Fibroblast of villous mesenchyme (primary cell): ENCODE measurements at regions not wholly inside any gene's neighbourhood (a gene's known extent, or its start where the extent isn't known, plus 50 kb on each side); places are given as distances from the start of the nearest gene placed in this dataset.

Source experiments
- DNase-seq: peaks from one replicate; pipeline ENCODE4 v3.0.0-alpha.2; 2010; ENCODE audit warnings: low read depth
- H3K4me3 ChIP-seq: 2 replicates; pipeline ENCODE4 v1.5.1; 2011; ENCODE audit warnings: low read depth, mild to moderate bottlenecking, low read length
- TF ChIP-seq, protein P1 (sequence below): IDR thresholded peaks from 2 replicates; pipeline ENCODE4 v1.5.1; 2012; ENCODE audit warnings: low read depth, mild to moderate bottlenecking, low read length; ENCODE audit not compliant: insufficient read depth

DNA sequence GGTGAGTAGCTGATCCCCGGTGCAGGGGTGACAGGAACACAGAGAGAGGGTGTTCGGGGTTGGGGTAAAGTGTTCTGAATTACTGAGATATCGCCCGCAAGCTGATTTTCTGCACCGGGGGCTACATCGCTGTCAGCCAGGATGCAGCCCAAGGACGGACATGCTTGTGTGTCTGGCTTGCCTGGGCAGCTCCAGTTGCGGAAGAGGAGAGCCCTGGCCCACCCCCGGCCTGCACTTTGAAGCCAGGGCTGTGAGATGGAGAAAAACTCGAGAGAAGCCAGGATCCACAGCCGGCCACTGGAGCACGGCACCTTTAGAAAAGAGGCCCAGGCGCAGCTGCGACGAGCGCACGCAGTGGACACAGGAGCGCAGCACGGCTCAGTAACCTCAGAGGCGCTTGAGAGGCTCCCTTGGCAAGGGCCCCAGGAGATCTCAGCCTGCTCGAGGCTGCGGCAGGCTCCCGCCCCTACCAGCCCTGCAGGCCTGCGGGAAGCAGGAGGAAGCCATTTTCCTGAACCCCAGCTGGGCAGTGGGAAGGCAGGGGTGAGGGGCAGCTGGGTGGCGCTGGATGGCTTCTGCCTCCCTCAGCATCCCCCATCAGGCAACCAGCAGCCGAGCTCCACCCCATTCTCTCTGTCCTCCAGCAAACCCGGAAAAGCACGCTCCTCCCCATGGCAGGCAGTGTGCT is 59.2 kb downstream of the C9orf50 start:
- TF ChIP-seq, protein P1, sequence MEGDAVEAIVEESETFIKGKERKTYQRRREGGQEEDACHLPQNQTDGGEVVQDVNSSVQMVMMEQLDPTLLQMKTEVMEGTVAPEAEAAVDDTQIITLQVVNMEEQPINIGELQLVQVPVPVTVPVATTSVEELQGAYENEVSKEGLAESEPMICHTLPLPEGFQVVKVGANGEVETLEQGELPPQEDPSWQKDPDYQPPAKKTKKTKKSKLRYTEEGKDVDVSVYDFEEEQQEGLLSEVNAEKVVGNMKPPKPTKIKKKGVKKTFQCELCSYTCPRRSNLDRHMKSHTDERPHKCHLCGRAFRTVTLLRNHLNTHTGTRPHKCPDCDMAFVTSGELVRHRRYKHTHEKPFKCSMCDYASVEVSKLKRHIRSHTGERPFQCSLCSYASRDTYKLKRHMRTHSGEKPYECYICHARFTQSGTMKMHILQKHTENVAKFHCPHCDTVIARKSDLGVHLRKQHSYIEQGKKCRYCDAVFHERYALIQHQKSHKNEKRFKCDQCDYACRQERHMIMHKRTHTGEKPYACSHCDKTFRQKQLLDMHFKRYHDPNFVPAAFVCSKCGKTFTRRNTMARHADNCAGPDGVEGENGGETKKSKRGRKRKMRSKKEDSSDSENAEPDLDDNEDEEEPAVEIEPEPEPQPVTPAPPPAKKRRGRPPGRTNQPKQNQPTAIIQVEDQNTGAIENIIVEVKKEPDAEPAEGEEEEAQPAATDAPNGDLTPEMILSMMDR, result no peak
- H3K4me3 ChIP-seq, result no peak overlapping the region
- DNase-seq, result no peak

DNA sequence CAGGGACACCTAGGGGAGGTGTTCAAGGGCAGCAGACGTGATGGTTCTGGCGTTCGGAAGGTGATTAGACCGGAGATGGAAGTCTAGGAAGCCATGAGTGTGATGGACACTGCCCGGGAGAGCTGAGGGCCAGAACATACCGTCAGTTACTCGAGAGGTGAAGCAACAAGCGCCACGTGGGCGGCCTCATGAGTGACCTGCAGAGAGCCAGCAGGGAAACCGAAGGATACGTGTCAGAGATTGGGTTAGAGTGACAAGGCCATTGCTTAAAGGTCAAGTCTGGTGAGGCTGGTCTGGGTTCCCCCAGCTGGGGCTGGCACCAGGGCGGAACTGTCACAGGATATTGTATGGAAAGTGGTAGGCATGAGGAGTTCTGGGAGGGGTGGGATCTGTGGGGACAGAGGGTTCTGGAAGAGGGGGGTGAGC is 60.0 kb downstream of the C9orf50 start:
- TF ChIP-seq, protein P1, result no peak
- DNase-seq, result no peak
- no peak overlapping the region for H3K4me3 ChIP-seq

DNA sequence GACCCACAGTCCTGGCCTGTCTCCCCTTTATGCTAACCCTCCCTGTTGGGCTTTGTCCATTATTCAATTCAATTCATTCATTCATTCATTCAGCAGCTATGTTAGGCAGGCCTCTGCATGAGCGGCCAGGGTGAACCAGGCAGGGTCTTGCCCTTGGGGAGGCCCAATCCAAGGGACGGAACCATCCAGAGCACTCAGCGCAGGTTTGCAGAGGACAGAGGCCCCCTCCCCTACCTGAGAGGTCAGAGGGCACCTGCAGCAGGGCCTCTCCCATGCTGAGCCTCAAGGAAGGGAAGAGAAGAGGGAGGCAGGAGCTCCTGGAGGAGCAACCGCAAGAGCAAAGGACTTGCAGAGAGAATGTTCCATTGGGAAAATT is 61.4 kb downstream of the C9orf50 start:
- H3K4me3 ChIP-seq, result no peak overlapping the region
- TF ChIP-seq, protein P1, result no peak
- no peak for DNase-seq

DNA sequence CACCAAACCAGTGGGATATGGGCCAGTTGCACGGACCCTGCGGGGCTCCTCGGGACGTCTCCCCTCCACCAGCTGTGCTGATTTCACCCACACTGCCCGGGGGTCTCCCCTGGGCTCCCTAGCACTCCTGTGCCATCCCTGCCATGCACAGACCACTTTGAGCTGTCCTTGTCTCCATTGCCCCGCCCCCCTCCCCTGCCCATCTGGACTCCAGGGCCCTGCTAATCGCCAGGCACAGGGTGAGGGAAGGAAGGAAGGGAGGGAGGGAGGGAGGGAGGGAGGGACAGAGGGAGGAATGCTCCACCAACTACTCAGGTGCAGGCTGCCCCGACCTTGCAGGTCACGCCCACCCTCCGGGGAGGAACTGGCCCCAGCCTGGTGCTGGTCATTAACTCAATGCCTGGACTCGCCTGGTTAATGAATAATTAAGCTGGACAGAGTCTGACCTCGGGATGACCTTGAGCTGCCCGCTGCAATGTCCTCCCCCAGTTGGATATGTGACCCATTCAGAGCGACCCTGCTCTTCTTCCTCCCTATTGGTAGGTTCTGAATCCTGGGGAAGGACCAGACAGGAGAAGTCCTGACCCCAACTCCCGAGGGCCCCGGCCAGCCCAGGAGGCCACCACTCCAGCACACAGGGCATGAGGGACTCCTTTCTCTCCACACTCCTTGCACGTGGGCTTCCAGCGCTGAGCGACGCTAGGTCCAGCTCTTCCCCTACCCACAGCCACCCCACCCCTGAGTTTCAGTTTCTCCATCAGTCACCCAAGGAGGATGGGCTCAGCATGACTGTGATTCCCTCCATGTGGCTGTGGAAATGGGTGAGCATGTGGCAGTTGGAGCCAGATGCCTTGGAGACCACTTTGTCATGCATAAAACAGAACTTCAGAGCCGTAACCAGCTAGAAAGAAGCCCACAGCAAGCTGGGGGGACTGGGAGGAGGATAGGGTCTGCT is 62.1 kb downstream of the C9orf50 start:
- no peak for DNase-seq
- H3K4me3 ChIP-seq, result no peak overlapping the region
- TF ChIP-seq, protein P1, result no peak

DNA sequence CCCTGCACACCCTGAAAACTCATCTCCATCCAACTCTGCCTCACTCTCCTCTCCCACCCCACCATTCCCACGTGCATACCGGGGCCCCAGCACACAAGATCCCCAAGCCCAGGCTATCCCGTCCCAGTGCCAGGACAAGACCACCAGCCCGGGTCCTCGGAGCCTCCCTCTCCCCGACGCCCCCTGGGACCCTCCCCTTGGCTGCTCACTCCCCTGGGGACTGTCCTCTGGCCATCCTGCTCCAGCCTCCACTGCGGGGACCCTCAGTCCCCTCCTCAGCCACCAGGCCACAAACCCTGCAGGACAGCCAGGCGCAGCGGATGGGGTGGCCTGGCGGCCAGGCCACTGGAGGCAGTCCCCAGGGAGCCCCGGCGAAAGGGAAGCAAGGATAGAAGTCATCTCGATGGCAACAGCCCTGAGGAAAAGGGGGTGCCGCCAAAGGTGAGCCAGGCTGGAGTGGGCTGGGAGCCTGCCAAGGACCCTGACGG is 62.8 kb downstream of the C9orf50 start:
- no peak for DNase-seq
- TF ChIP-seq, protein P1, result no peak
- H3K4me3 ChIP-seq, result no peak overlapping the region

DNA sequence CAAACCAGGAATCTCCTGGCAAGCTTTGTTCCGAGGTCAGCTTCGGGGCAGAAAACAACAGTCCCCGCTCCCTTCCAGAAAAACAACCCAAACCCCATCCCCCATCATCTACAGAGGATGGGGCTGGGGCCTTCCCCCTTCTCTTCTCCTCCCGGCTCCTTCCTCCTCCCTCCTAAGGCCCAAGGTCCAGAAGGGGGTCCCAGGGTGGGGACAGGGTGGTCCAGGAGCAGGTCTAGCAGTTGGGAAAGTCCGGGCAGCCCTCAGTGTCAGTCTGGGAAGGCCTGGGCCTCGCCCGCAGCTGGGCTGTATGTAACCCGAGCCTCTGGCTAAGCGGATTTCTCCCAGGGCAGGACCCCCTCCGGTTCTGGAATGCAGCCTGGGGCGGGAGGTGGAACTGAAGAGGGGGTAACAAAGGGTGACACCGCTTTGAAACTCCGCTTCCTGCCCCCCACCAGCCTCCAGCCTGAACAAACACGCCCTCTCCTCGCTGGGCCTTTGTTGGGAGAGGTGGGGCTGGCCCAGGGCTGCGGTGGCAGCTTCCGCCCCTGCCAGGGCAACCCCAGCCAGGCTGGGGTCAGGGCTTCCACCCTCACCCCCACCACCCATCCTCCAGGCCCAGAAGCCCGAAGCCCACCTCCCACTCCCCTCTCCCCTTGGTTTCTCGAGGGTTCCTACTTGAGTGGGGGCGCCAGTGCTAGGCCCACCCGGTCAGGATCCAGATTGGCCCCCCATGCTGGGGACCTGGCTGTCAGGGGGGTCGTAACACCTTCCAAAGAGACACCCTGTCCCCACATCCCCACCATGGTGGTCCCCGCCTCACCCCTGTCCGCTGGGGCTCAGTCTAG is 63.5 kb downstream of the C9orf50 start:
- no peak overlapping the region for H3K4me3 ChIP-seq
- DNase-seq, result peak; percentile 41
- TF ChIP-seq, protein P1, result no peak
